ENCODE measurements at regions not wholly inside any gene's neighbourhood (a gene's known extent, or its start where the extent isn't known, plus 50 kb on each side); places are given as distances from the start of the nearest gene placed in this dataset.

GRCh38 chr13:109949397-109949796, 163.0 kb upstream of the IRS2 start:
- no peak for TF ChIP-seq CTCF (IDR thresholded peaks at IDR 0.05)
- TF ChIP-seq EP300 (IDR thresholded peaks at IDR 0.05): no peak
- no peak for TF ChIP-seq POLR2A (IDR thresholded peaks at IDR 0.05)

Data from gastroesophageal sphincter (tissue), 3 donors.